Stimulated activated naive CD8-positive, alpha-beta T cell treated with anti-CD3 and anti-CD28 coated beads, Interleukin-15, Interleukin-2, amounts not matched to agents 100 U/mL and 50 U/mL, for 24 hours (primary cell): ENCODE measurements at regions not wholly inside any gene's neighbourhood (a gene's known extent, or its start where the extent isn't known, plus 50 kb on each side); places are given as distances from the start of the nearest gene placed in this dataset.
"Not testable (repeated sequence)": the region's sequence is repeated elsewhere in the genome, so short reads cannot be mapped to it uniquely, and the experiment has no call there.

Experiments used
- ATAC-seq: fragments of 150-1000 bp; cut with Tn5 transposase; one replicate; pipeline ENCODE4 v1.10.0; 2021
- DNase-seq: peaks from one replicate; pipeline ENCODE4 v3.0.0; 2021

GRCh38 chrX:1852082-1852481 lies 237.2 kb downstream of the ASMT start:
- DNase-seq: no peak
- ATAC-seq: no peak

- DNase-seq: no peak
- no peak for ATAC-seq
Observed at GRCh38 chrX:1853447-1853846, 238.6 kb downstream of the ASMT start.

GRCh38 chrX:1853916-1854315 lies 239.1 kb downstream of the ASMT start:
- DNase-seq (no peak), ATAC-seq (no peak)

GRCh38 chrX:1854861-1855260 lies 240.0 kb downstream of the ASMT start:
- not testable (repeated sequence) for DNase-seq, ATAC-seq

- not testable (repeated sequence) for DNase-seq, ATAC-seq
Observed at GRCh38 chrX:1859266-1859665, 244.4 kb downstream of the ASMT start.

GRCh38 chrX:1860936-1861594 lies 246.2 kb downstream of the ASMT start:
- DNase-seq (no peak), ATAC-seq (no peak)

- ATAC-seq, DNase-seq: not testable (repeated sequence)
Observed at GRCh38 chrX:1863995-1864394, 249.1 kb downstream of the ASMT start.

GRCh38 chrX:1870421-1870820 lies 255.6 kb downstream of the ASMT start:
- ATAC-seq: no peak
- DNase-seq: no peak

GRCh38 chrX:1871887-1872286 lies 257.0 kb downstream of the ASMT start:
- ATAC-seq: no peak
- no peak for DNase-seq

- DNase-seq: no peak
- no peak for ATAC-seq
Observed at GRCh38 chrX:1873671-1874070, 258.8 kb downstream of the ASMT start.

- no peak for ATAC-seq
- no peak for DNase-seq
Observed at GRCh38 chrX:1874416-1874815, 259.6 kb downstream of the ASMT start.

GRCh38 chrX:1874899-1875298 lies 260.0 kb downstream of the ASMT start:
- ATAC-seq (no peak), DNase-seq (no peak)

GRCh38 chrX:1876041-1876440 lies 261.2 kb downstream of the ASMT start:
- ATAC-seq (no peak), DNase-seq (no peak)

GRCh38 chrX:1877780-1878179 lies 262.9 kb downstream of the ASMT start:
- ATAC-seq: no peak
- no peak for DNase-seq

GRCh38 chrX:1880884-1881817 lies 266.3 kb downstream of the ASMT start:
- not testable (repeated sequence) for ATAC-seq, DNase-seq

- ATAC-seq (no peak), DNase-seq (no peak)
Observed at GRCh38 chrX:1883772-1884171, 268.9 kb downstream of the ASMT start.

GRCh38 chrX:1884446-1884845 lies 269.6 kb downstream of the ASMT start:
- DNase-seq (no peak), ATAC-seq (no peak)

GRCh38 chrX:1885116-1885515 lies 270.3 kb downstream of the ASMT start:
- DNase-seq: no peak
- no peak for ATAC-seq

- DNase-seq, ATAC-seq: not testable (repeated sequence)
Observed at GRCh38 chrX:1888305-1888704, 273.4 kb downstream of the ASMT start.

- ATAC-seq (no peak), DNase-seq (no peak)
Observed at GRCh38 chrX:1894026-1894294, 279.1 kb downstream of the ASMT start.

- no peak for ATAC-seq
- DNase-seq: no peak
Observed at GRCh38 chrX:1894740-1895139, 279.9 kb downstream of the ASMT start.

- DNase-seq: no peak
- no peak for ATAC-seq
Observed at GRCh38 chrX:1895583-1895982, 280.7 kb downstream of the ASMT start.

- no peak for DNase-seq
- ATAC-seq: no peak
Observed at GRCh38 chrX:1899841-1900240, 285.0 kb downstream of the ASMT start.

GRCh38 chrX:1902901-1903235 lies 288.0 kb downstream of the ASMT start:
- ATAC-seq: no peak
- no peak for DNase-seq
